Muscle layer of duodenum (tissue), 2 donors: ENCODE measurements at regions not wholly inside any gene's neighbourhood (a gene's known extent, or its start where the extent isn't known, plus 50 kb on each side); places are given as distances from the start of the nearest gene placed in this dataset.

Experiments used
- H3K27ac ChIP-seq: one replicate; pipeline ENCODE4 v1.7.0; 2013; ENCODE audit warnings: mild to moderate bottlenecking, low read length
- H3K27me3 ChIP-seq: one replicate; pipeline ENCODE4 v1.7.0; 2013; ENCODE audit warnings: low read depth, mild to moderate bottlenecking, control low read depth, low read length
- H3K36me3 ChIP-seq, 2 donors: one replicate each; pipeline ENCODE4 v1.7.0; 2013; ENCODE audit warnings: low read length in 2 of 2, control low read depth in 1 of 2, mild to moderate bottlenecking in 1 of 2; ENCODE audit not compliant: insufficient read depth in 2 of 2, control insufficient read depth in 1 of 2
- H3K4me1 ChIP-seq, 2 donors: one replicate each; pipeline ENCODE4 v1.7.0; 2013; ENCODE audit warnings: low read length in 2 of 2, mild to moderate bottlenecking in 2 of 2, control low read depth in 1 of 2, moderate library complexity in 1 of 2; ENCODE audit not compliant: insufficient read depth in 2 of 2, control insufficient read depth in 1 of 2
- H3K4me3 ChIP-seq, 2 donors: one replicate each; pipeline ENCODE4 v1.7.0; 2013; ENCODE audit warnings: low read length in 2 of 2, low read depth in 1 of 2, mild to moderate bottlenecking in 1 of 2
- H3K9me3 ChIP-seq, 2 donors: one replicate each; pipeline ENCODE4 v1.7.0; 2013; ENCODE audit warnings: low read length in 2 of 2, control low read depth in 1 of 2, mild to moderate bottlenecking in 1 of 2; ENCODE audit not compliant: control insufficient read depth in 1 of 2
- donor health status: healthy.

GRCh38 chr18:43931439-43931838 is 654.1 kb upstream of the SYT4 start:
- no peaks in the 10 kb centered on the region for H3K27me3 ChIP-seq
- no peaks in the 10 kb centered on the region for H3K36me3 ChIP-seq
- no peaks in the 10 kb centered on the region for H3K9me3 ChIP-seq
- no peak overlapping the region for H3K4me3 ChIP-seq
- no peak overlapping the region for H3K27ac ChIP-seq
- peaks cover 0 to 3% of the 10 kb centered on the region in 2 donors for H3K4me1 ChIP-seq

- peak overlapping the region; percentile 20 for H3K27ac ChIP-seq
- H3K4me1 ChIP-seq = peaks cover 0 to 3% of the 10 kb centered on the region in 2 donors
- no peaks in the 10 kb centered on the region for H3K9me3 ChIP-seq
- no peaks in the 10 kb centered on the region for H3K36me3 ChIP-seq
- H3K27me3 ChIP-seq = no peaks in the 10 kb centered on the region
- no peak overlapping the region for H3K4me3 ChIP-seq
Observed at GRCh38 chr18:43932140-43932539, 654.9 kb upstream of the SYT4 start.

GRCh38 chr18:43933177-43933576 is 655.9 kb upstream of the SYT4 start:
- Histone ChIP-seq H3K27me3 (no peaks in the 10 kb centered on the region), H3K4me3 (no peak overlapping the region), H3K9me3 (no peaks in the 10 kb centered on the region), H3K36me3 (no peaks in the 10 kb centered on the region), H3K4me1 (peaks cover under 1 to 3% of the 10 kb centered on the region in 2 donors), H3K27ac (no peak overlapping the region)

GRCh38 chr18:43934322-43934721 is 657.0 kb upstream of the SYT4 start:
- no peaks in the 10 kb centered on the region for H3K36me3 ChIP-seq
- peaks cover 3 to 8% of the 10 kb centered on the region in 2 donors for H3K4me1 ChIP-seq
- H3K27ac ChIP-seq = no peak overlapping the region
- no peaks in the 10 kb centered on the region for H3K9me3 ChIP-seq
- no peak overlapping the region for H3K4me3 ChIP-seq
- H3K27me3 ChIP-seq = no peaks in the 10 kb centered on the region

- Histone ChIP-seq H3K27me3 (no peaks in the 10 kb centered on the region), H3K9me3 (no peaks in the 10 kb centered on the region), H3K36me3 (no peaks in the 10 kb centered on the region), H3K4me3 (no peak overlapping the region), H3K27ac (no peak overlapping the region), H3K4me1 (peaks cover 3 to 8% of the 10 kb centered on the region in 2 donors)
Observed at GRCh38 chr18:43934781-43935471, 657.6 kb upstream of the SYT4 start.

- peaks cover 3 to 8% of the 10 kb centered on the region in 2 donors for H3K4me1 ChIP-seq
- no peaks in the 10 kb centered on the region for H3K27me3 ChIP-seq
- no peak overlapping the region for H3K27ac ChIP-seq
- H3K36me3 ChIP-seq = no peaks in the 10 kb centered on the region
- no peak overlapping the region for H3K4me3 ChIP-seq
- H3K9me3 ChIP-seq = no peaks in the 10 kb centered on the region
Observed at GRCh38 chr18:43936176-43936575, 658.9 kb upstream of the SYT4 start.

- H3K4me3 ChIP-seq = no peak overlapping the region
- H3K4me1 ChIP-seq = no peaks in the 10 kb centered on the region
- H3K9me3 ChIP-seq = peaks cover 0 to 6% of the 10 kb centered on the region in 2 donors
- no peak overlapping the region for H3K27ac ChIP-seq
- no peaks in the 10 kb centered on the region for H3K36me3 ChIP-seq
- H3K27me3 ChIP-seq = no peaks in the 10 kb centered on the region
Observed at GRCh38 chr18:43949291-43949690, 672.0 kb upstream of the SYT4 start.

- Histone ChIP-seq H3K27ac (no peak overlapping the region), H3K4me3 (no peak overlapping the region), H3K4me1 (no peaks in the 10 kb centered on the region), H3K36me3 (no peaks in the 10 kb centered on the region), H3K27me3 (no peaks in the 10 kb centered on the region), H3K9me3 (peaks cover 0 to 6% of the 10 kb centered on the region in 2 donors)
Observed at GRCh38 chr18:43950062-43950461, 672.8 kb upstream of the SYT4 start.

- Histone ChIP-seq H3K9me3 (peaks cover 0 to 6% of the 10 kb centered on the region in 2 donors), H3K27me3 (no peaks in the 10 kb centered on the region), H3K4me3 (no peak overlapping the region), H3K27ac (no peak overlapping the region), H3K36me3 (no peaks in the 10 kb centered on the region), H3K4me1 (no peaks in the 10 kb centered on the region)
Observed at GRCh38 chr18:43952398-43952797, 675.1 kb upstream of the SYT4 start.

GRCh38 chr18:43961722-43962121 is 684.4 kb upstream of the SYT4 start:
- Histone ChIP-seq H3K36me3 (no peaks in the 10 kb centered on the region), H3K4me1 (no peaks in the 10 kb centered on the region), H3K9me3 (no peaks in the 10 kb centered on the region), H3K27ac (no peak overlapping the region), H3K4me3 (no peak overlapping the region), H3K27me3 (no peaks in the 10 kb centered on the region)

- H3K9me3 ChIP-seq = no peaks in the 10 kb centered on the region
- H3K27me3 ChIP-seq = no peaks in the 10 kb centered on the region
- no peak overlapping the region for H3K4me3 ChIP-seq
- H3K27ac ChIP-seq = no peak overlapping the region
- H3K36me3 ChIP-seq = no peaks in the 10 kb centered on the region
- no peaks in the 10 kb centered on the region for H3K4me1 ChIP-seq
Observed at GRCh38 chr18:43964666-43965065, 687.4 kb upstream of the SYT4 start.

GRCh38 chr18:43965691-43966090 is 688.4 kb upstream of the SYT4 start:
- Histone ChIP-seq H3K27me3 (no peaks in the 10 kb centered on the region), H3K4me1 (no peaks in the 10 kb centered on the region), H3K4me3 (no peak overlapping the region), H3K36me3 (no peaks in the 10 kb centered on the region), H3K27ac (no peak overlapping the region), H3K9me3 (no peaks in the 10 kb centered on the region)
